Endothelial cell (in vitro differentiated cells): ENCODE measurements at regions not wholly inside any gene's neighbourhood (a gene's known extent, or its start where the extent isn't known, plus 50 kb on each side); places are given as distances from the start of the nearest gene placed in this dataset.

Experiments used
- DNase-seq: peaks from one replicate; pipeline ENCODE4 v3.0.0; 2021; ENCODE audit warnings: low spot score
- H3K27ac Mint-ChIP-seq: one replicate; pipeline ENCODE4 v1.8.0; 2021; ENCODE audit warnings: mixed read lengths, inconsistent platforms; ENCODE audit not compliant: unreplicated experiment
- H3K27me3 Mint-ChIP-seq: one replicate; pipeline ENCODE4 v1.8.0; 2021; ENCODE audit warnings: mild to moderate bottlenecking, moderate library complexity, mixed read lengths, inconsistent platforms; ENCODE audit not compliant: unreplicated experiment
- H3K36me3 Mint-ChIP-seq: one replicate; pipeline ENCODE4 v1.8.0; 2021; ENCODE audit warnings: mild to moderate bottlenecking, low read depth, mixed read lengths, inconsistent platforms; ENCODE audit not compliant: unreplicated experiment
- H3K4me1 Mint-ChIP-seq: one replicate; pipeline ENCODE4 v1.8.0; 2021; ENCODE audit warnings: mild to moderate bottlenecking, mixed read lengths, inconsistent platforms; ENCODE audit not compliant: unreplicated experiment
- H3K4me3 Mint-ChIP-seq: one replicate; pipeline ENCODE4 v1.8.0; 2021; ENCODE audit warnings: mild to moderate bottlenecking, mixed read lengths, inconsistent platforms; ENCODE audit not compliant: unreplicated experiment
- H3K9me3 Mint-ChIP-seq: one replicate; pipeline ENCODE4 v1.8.0; 2021; ENCODE audit warnings: mixed read lengths, inconsistent platforms; ENCODE audit not compliant: unreplicated experiment
- TF ChIP-seq, protein P1 (sequence below): fragments of 200-600 bp; sonication (generic); IDR thresholded peaks from one replicate; pipeline ENCODE4 v1.5.0; 2021; ENCODE audit warnings: antibody characterized with exemption; ENCODE audit not compliant: unreplicated experiment

DNA sequence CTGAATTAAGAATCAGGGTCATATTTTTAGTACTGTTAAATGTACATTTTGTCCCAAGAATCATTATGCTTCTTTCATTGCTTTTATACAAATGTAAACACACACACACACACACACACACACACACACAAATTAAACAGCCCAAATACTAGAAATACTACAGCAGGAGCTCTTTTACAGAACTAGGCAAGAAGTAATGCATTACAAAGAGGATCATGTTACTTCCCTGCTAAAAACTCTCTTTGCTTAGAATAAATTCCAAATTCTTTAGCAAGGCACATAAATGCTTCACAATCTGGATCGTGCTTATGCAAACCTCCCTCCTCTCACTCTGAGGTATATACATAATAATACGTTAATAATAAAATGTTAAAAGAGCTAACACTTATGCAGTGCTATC lies 720.4 kb upstream of the ADGRL4 start:
- Mint-ChIP-seq H3K4me3 (no peak overlapping the region), H3K4me1 (no peaks in the 10 kb centered on the region)

DNA sequence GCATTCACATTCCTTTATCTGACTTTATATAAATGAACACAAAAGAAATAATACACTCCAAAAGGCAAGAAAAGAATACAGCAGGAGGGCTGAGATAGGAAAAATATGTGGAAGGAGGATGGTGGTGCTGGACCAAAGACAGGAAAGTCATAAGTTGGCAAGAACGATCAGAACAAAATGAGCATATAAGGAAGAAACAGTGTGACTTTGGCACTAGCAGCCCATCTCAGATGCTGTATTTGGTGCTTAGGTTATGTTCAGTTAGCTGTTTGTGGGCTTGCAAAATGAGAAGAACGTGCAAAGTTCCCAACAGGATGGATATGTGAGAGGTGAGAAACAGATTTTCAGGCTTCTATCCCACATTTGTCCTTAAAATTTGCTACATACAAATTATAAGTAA lies 719.8 kb upstream of the ADGRL4 start:
- no peaks in the 10 kb centered on the region for H3K4me1 Mint-ChIP-seq
- DNase-seq = no peak
- H3K27me3 Mint-ChIP-seq = no peaks in the 10 kb centered on the region
- TF ChIP-seq, protein P1, sequence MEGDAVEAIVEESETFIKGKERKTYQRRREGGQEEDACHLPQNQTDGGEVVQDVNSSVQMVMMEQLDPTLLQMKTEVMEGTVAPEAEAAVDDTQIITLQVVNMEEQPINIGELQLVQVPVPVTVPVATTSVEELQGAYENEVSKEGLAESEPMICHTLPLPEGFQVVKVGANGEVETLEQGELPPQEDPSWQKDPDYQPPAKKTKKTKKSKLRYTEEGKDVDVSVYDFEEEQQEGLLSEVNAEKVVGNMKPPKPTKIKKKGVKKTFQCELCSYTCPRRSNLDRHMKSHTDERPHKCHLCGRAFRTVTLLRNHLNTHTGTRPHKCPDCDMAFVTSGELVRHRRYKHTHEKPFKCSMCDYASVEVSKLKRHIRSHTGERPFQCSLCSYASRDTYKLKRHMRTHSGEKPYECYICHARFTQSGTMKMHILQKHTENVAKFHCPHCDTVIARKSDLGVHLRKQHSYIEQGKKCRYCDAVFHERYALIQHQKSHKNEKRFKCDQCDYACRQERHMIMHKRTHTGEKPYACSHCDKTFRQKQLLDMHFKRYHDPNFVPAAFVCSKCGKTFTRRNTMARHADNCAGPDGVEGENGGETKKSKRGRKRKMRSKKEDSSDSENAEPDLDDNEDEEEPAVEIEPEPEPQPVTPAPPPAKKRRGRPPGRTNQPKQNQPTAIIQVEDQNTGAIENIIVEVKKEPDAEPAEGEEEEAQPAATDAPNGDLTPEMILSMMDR = no peak
- no peaks in the 10 kb centered on the region for H3K9me3 Mint-ChIP-seq
- H3K36me3 Mint-ChIP-seq = no peaks in the 10 kb centered on the region
- H3K27ac Mint-ChIP-seq = no peak overlapping the region
- H3K4me3 Mint-ChIP-seq = no peak overlapping the region

More for the DNA sequence above, 720.4 kb upstream of the ADGRL4 start:
- DNase-seq = no peak
- TF ChIP-seq, protein P1 = no peak
- no peak overlapping the region for H3K27ac Mint-ChIP-seq
- H3K36me3 Mint-ChIP-seq = no peaks in the 10 kb centered on the region
- H3K27me3 Mint-ChIP-seq = no peaks in the 10 kb centered on the region
- no peaks in the 10 kb centered on the region for H3K9me3 Mint-ChIP-seq

DNA sequence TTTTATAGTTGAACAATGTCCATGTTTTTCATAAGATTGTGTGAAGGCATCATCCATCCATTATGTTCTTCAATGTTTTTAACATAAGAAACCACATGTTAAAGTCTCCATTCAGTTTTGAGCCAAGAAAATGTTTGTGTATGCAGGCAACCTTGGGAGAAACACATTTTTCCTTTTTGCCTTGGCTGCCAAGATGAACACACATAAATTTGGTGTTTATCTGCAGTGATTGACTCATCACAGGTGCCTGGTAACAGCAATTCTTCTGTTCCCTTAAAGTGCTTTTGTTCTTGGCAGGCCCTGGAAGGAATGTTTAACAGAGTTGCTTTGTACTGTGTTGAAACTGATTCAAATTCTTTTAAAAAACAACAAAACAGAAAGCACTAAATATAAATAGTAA lies 709.9 kb upstream of the ADGRL4 start:
- Mint-ChIP-seq H3K9me3 (no peaks in the 10 kb centered on the region), H3K27me3 (no peaks in the 10 kb centered on the region), H3K4me3 (no peak overlapping the region), H3K27ac (no peak overlapping the region), H3K4me1 (no peaks in the 10 kb centered on the region), H3K36me3 (no peaks in the 10 kb centered on the region)
- no peak for DNase-seq
- TF ChIP-seq, protein P1 = no peak

DNA sequence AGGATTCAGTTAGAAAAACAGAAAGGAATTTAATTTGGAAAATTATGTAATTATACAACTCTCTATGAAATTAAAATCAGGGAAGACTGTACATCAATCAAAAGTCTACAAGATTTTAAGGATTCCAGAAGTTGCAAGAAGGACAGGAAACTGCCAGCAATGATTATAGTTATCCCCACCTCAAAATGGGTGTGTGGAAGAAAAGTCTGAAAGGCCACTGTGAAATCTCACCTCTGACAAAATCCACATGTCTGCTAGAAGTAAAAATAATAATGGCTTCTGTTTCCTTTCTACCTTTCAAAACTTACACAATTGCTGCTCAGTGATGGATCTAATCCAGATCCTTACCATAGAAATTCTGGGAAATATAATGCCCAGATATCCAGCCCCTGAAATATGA lies 708.1 kb upstream of the ADGRL4 start:
- Mint-ChIP-seq H3K36me3 (no peaks in the 10 kb centered on the region), H3K27me3 (no peaks in the 10 kb centered on the region), H3K27ac (no peak overlapping the region), H3K4me3 (no peak overlapping the region), H3K4me1 (no peaks in the 10 kb centered on the region), H3K9me3 (no peaks in the 10 kb centered on the region)
- TF ChIP-seq, protein P1 = no peak
- DNase-seq = no peak

DNA sequence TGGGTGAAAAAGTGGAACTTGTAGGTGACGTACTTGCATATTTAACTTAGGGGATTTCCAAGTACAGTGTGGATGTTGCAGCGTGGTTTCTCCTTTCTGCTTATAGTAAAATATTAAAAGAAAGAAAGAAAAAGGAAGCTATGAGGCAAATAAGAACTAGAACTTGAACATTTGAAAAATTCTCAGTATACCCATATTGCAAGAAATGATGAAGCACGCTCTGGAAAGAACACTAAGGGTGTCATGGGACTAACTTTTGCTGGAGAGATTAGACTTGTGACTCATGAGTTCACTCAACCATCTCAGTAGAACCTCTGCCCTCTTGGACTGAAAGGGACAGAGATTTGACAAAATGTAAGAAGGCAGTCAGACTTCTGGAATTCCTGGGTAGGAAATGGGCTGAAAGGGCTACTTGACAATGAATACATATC lies 704.5 kb upstream of the ADGRL4 start:
- TF ChIP-seq, protein P1 = no peak
- no peak for DNase-seq

More for the DNA sequence above, 704.5 kb upstream of the ADGRL4 start:
- Mint-ChIP-seq H3K9me3 (no peaks in the 10 kb centered on the region), H3K4me3 (no peak overlapping the region), H3K4me1 (no peaks in the 10 kb centered on the region), H3K27ac (no peak overlapping the region), H3K36me3 (no peaks in the 10 kb centered on the region), H3K27me3 (no peaks in the 10 kb centered on the region)
